Spleen (tissue), 11 donors: ENCODE measurements at regions not wholly inside any gene's neighbourhood (a gene's known extent, or its start where the extent isn't known, plus 50 kb on each side); places are given as distances from the start of the nearest gene placed in this dataset.

ENCODE experiments used
- DNase-seq: peaks from one replicate; pipeline ENCODE4 v3.0.0-alpha.2; 2020
- H3K27ac ChIP-seq, 8 donors: fragments of 200-600 bp; sonication (generic) in 7 of 8; 1 replicate in 4 of 8; 2 replicates in 4 of 8; pipeline versions ENCODE4 v1.5.0 to v1.8.0; 2016 to 2021; ENCODE audit warnings: inconsistent platforms in 4 of 8, mild to moderate bottlenecking in 4 of 8, moderate library complexity in 1 of 8
- H3K27me3 ChIP-seq, 7 donors: fragments of 200-600 bp; sonication (generic) in 6 of 7; replicated peaks in 1 of 7; 1 replicate in 4 of 7; 2 replicates in 3 of 7; pipeline versions ENCODE4 v1.5.0 to v1.8.0; 2016 to 2021; ENCODE audit warnings: inconsistent platforms in 3 of 7, mild to moderate bottlenecking in 1 of 7
- H3K36me3 ChIP-seq, 6 donors: fragments of 200-600 bp; sonication (generic) in 5 of 6; 1 replicate in 4 of 6; 2 replicates in 2 of 6; pipeline versions ENCODE4 v1.5.0 to v1.8.0; 2016 to 2021; ENCODE audit warnings: inconsistent platforms in 2 of 6
- H3K4me1 ChIP-seq, 6 donors: fragments of 200-600 bp; sonication (generic) in 5 of 6; 1 replicate in 3 of 6; 2 replicates in 3 of 6; pipeline versions ENCODE4 v1.5.0 to v1.8.0; 2016 to 2021; ENCODE audit warnings: inconsistent platforms in 3 of 6
- H3K4me3 ChIP-seq, 8 donors: fragments of 200-600 bp; sonication (generic) in 7 of 8; 1 replicate in 4 of 8; 2 replicates in 4 of 8; pipeline versions ENCODE4 v1.5.0 to v1.8.0; 2016 to 2021; ENCODE audit warnings: inconsistent platforms in 4 of 8, mild to moderate bottlenecking in 4 of 8, moderate library complexity in 2 of 8
- H3K9me3 ChIP-seq, 8 donors: fragments of 200-600 bp; sonication (generic) in 7 of 8; 1 replicate in 4 of 8; 2 replicates in 4 of 8; pipeline versions ENCODE4 v1.5.0 to v1.8.0; 2016 to 2021; ENCODE audit warnings: inconsistent platforms in 4 of 8
- POLR2A ChIP-seq, 3 donors: fragments of 450-650 bp; IDR thresholded peaks; one replicate each; pipeline ENCODE4 v1.5.1; 2017; ENCODE audit warnings: antibody characterized with exemption in 3 of 3, mild to moderate bottlenecking in 1 of 3
- POLR2AphosphoS5 ChIP-seq, 3 donors: sonication (generic); formaldehyde crosslinking; IDR thresholded peaks; one replicate each; pipeline ENCODE4 v1.5.1; 2017; ENCODE audit warnings: antibody characterized with exemption in 3 of 3
- WGBS, 5 donors: extraction: QIAGEN DNeasy Blood & Tissue Kit in 3 of 5; methylation state at CpG; one replicate each; pipeline versions ENCODE4 v1.1.5 to v1.1.7; 2013 to 2018; 5-methylcytosine and 5-hydroxymethylcytosine counted together
- intact Hi-C: fragments of 100-400 bp; cut with DNase I; formaldehyde crosslinking; loops from one replicate; pipeline ENCODE4 v1.15.0; 2023; ENCODE audit warnings: low total_unique reads
- TF ChIP-seq, protein P1 (sequence below), 11 experiments: fragments of 200-600 bp in 7 of 11; fragments of 450-650 bp in 4 of 11; sonication (generic) in 4 of 11; IDR thresholded peaks in 8 of 11; conservative IDR thresholded peaks in 3 of 11; 1 replicate in 7 of 11; 2 replicates in 4 of 11; pipeline versions ENCODE4 v1.4.0 to v1.8.0; 2016 to 2021; ENCODE audit warnings: antibody characterized with exemption in 11 of 11, inconsistent platforms in 4 of 11, mild to moderate bottlenecking in 1 of 11
- donor health status: healthy with polysubstance abuse.
- donor health status: DM: no; HTN: no; CAD: no; lungs with moderate emphysema.
- donor health status: DM: no; HTN: no; CAD: no.
- donor health status: Bipolar disorder and iron deficiency.
- donor health status: healthy.
- donor health status: DM: no; HTN: no; CAD: no.
- donor health status: DM: yes; HTN: yes; CAD: no.

DNA sequence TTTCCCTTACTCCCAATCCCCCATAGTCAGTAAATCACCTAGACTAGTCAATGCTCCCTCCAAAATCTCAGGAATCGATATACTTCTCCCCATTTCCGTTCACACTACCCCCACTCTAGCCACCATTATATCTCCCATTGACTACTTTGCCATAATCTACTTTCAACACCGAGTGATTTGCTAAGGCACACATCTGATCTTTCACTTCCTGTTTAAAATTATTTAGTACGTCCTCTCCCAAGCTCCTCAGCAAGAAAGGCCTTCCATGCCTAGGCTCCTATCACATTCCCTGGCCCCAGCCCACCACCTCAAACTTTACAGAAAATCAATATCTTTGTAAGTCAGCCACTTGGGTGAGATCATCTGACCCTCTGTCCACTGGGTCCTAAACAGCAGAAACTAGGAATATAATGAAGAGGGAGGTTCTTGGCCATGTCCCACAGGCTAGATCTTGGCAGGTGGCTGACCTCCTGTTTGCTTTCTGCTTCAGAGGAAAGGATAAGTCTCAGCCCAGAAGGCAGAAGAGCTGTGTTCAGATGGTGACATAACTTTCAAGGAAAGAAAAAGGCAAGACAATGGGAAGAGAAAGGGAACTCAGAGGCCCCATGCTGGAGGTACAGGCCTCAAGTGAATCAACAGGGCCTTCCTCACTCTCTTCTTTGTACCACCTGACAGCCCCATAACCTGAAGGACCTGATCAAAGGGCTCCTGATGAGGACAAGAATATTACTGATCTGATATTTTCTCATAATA lies 103.0 kb downstream of the RPL22L1 start:
- WGBS, 5 donors: 66 to 79% (median 72%) methylated on average over 4 of the region's 4 CpGs
- DNase-seq: no peak
- Histone ChIP-seq H3K9me3 (no peaks in the 10 kb centered on the region), H3K36me3 (no peaks in the 10 kb centered on the region), H3K4me3 (no peak overlapping the region), H3K27ac (no peak overlapping the region), H3K27me3 (no peaks in the 10 kb centered on the region), H3K4me1 (peaks cover 0 to 6% (median 0%) of the 10 kb centered on the region in 6 donors)
- intact Hi-C loops: no loop called here
- no peak for TF ChIP-seq POLR2AphosphoS5 (IDR thresholded peaks at IDR 0.05)
- TF ChIP-seq, protein P1, sequence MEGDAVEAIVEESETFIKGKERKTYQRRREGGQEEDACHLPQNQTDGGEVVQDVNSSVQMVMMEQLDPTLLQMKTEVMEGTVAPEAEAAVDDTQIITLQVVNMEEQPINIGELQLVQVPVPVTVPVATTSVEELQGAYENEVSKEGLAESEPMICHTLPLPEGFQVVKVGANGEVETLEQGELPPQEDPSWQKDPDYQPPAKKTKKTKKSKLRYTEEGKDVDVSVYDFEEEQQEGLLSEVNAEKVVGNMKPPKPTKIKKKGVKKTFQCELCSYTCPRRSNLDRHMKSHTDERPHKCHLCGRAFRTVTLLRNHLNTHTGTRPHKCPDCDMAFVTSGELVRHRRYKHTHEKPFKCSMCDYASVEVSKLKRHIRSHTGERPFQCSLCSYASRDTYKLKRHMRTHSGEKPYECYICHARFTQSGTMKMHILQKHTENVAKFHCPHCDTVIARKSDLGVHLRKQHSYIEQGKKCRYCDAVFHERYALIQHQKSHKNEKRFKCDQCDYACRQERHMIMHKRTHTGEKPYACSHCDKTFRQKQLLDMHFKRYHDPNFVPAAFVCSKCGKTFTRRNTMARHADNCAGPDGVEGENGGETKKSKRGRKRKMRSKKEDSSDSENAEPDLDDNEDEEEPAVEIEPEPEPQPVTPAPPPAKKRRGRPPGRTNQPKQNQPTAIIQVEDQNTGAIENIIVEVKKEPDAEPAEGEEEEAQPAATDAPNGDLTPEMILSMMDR (IDR thresholded peaks at IDR 0.05 in 8 of 11, conservative IDR thresholded peaks at IDR 0.05 in 3 of 11): no peak
- TF ChIP-seq POLR2A (IDR thresholded peaks at IDR 0.05): no peak

DNA sequence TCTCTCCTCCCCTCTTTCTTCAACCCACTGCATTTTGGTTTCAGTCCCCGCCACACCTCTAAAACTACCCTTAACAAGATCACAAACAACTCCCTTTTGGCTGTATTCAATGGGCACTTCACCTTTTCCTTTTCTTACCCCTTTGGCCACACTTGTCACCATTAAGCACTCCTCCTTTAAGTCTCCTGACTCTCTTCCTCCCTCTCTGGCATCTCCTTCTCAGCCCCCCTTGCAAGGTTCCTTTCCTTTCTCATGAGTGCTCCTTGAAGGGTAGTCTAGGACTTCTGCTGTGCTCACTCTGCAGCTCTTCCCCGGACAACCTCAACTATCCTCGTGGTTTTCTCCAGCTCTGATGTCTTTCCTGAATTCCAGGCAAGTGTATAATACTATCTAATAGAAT lies 103.7 kb downstream of the RPL22L1 start:
- Histone ChIP-seq H3K9me3 (no peaks in the 10 kb centered on the region), H3K27ac (no peak overlapping the region), H3K4me1 (peaks cover 0 to 6% (median 0%) of the 10 kb centered on the region in 6 donors), H3K27me3 (no peaks in the 10 kb centered on the region), H3K36me3 (no peaks in the 10 kb centered on the region), H3K4me3 (no peak overlapping the region)
- WGBS, 5 donors: 84 to 96% (median 87%) methylated on average over 3 of the region's 3 CpGs
- no peak for DNase-seq
- no peak for TF ChIP-seq POLR2A (IDR thresholded peaks at IDR 0.05)
- TF ChIP-seq, protein P1 (IDR thresholded peaks at IDR 0.05 in 8 of 11, conservative IDR thresholded peaks at IDR 0.05 in 3 of 11): no peak
- TF ChIP-seq POLR2AphosphoS5 (IDR thresholded peaks at IDR 0.05): no peak
- intact Hi-C loops: no loop called here

DNA sequence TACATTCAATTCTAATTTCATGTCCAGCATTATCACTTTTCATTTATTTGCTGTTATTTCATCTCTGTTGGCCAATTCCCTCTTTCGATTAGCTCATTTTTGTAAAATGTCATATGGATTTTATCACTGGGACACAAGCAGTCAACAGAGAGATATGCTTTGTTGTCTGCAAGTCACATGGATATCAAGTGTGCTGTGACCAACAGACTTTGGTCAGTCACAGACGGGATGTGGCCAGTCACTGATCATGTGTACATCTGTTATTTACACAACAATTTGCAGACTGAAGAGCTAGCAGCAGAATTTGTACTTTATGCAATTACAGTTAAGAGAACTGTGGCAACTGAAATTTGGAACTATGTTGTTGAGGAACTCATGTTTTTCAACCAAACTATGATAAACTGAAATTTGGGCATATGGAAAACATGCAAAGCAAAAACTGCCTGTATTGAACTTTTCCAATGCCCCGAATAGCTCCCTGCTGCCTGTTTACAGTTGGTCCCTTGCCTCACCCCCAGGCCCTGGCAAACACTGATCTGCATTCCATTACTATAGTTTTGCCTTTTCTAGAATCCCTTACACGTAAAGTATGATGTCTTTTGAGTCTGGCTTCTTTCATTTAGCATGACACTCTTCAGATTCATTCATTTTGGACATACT lies 104.4 kb downstream of the RPL22L1 start:
- no peak overlapping the region for H3K4me3 ChIP-seq
- intact Hi-C loops: no loop called here
- 77 to 83% (median 78%) methylated on average over 4 of the region's 4 CpGs for WGBS, 5 donors
- H3K9me3 ChIP-seq: no peaks in the 10 kb centered on the region
- DNase-seq: no peak
- no peak overlapping the region for H3K27ac ChIP-seq
- no peaks in the 10 kb centered on the region for H3K36me3 ChIP-seq
- H3K27me3 ChIP-seq: no peaks in the 10 kb centered on the region
- peaks cover 0 to 6% (median 0%) of the 10 kb centered on the region in 6 donors for H3K4me1 ChIP-seq
- TF ChIP-seq POLR2A (IDR thresholded peaks at IDR 0.05): no peak
- TF ChIP-seq, protein P1 (IDR thresholded peaks at IDR 0.05 in 8 of 11, conservative IDR thresholded peaks at IDR 0.05 in 3 of 11): no peak
- no peak for TF ChIP-seq POLR2AphosphoS5 (IDR thresholded peaks at IDR 0.05)

DNA sequence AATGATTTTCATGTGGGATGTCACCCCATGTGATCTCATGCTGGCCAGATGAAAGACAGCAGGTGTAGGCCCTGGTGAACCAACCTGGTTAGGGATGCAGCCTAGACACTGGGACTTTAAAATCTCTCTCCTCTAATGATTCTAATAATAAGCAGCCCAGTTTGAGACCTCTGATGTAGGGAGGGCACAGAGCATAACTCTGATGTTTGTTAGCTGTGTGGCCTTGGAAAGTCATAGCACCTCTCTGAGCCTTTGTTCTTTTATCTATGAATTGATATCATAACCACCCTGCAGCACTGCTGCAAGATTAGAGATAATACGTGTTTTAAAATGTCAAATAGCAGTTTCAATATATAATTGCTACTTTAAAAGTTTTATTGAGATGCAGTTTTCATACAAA lies 106.0 kb downstream of the RPL22L1 start:
- 72 to 88% (median 79%) methylated on average over 1 of the region's 1 CpG for whole genome bisulfite sequencing, 5 donors
- no peaks in the 10 kb centered on the region for H3K27me3 ChIP-seq
- H3K4me3 ChIP-seq: no peak overlapping the region
- TF ChIP-seq, protein P1 (IDR thresholded peaks at IDR 0.05 in 8 of 11, conservative IDR thresholded peaks at IDR 0.05 in 3 of 11): no peak
- TF ChIP-seq POLR2A (IDR thresholded peaks at IDR 0.05) (no peak), POLR2AphosphoS5 (IDR thresholded peaks at IDR 0.05) (no peak)
- H3K36me3 ChIP-seq: no peaks in the 10 kb centered on the region
- no peak for DNase-seq
- H3K4me1 ChIP-seq: peaks cover 0 to 6% (median 0%) of the 10 kb centered on the region in 6 donors
- intact Hi-C loops: no loop called here
- H3K27ac ChIP-seq: no peak overlapping the region
- H3K9me3 ChIP-seq: no peaks in the 10 kb centered on the region
